Thyroid gland (tissue), 4 donors: ENCODE measurements at regions not wholly inside any gene's neighbourhood (a gene's known extent, or its start where the extent isn't known, plus 50 kb on each side); places are given as distances from the start of the nearest gene placed in this dataset.

Source experiments
- DNase-seq, 2 donors: peaks; one replicate each; pipeline ENCODE4 v3.0.0-alpha.2; 2019
- H3K27ac ChIP-seq, 3 donors: fragments of 200-600 bp; sonication (generic); 1 replicate in 2 of 3; 2 replicates in 1 of 3; pipeline ENCODE4 v1.5.1; 2016 to 2019; ENCODE audit warnings: mild to moderate bottlenecking in 1 of 3, moderate library complexity in 1 of 3
- H3K27me3 ChIP-seq: fragments of 200-600 bp; sonication (generic); one replicate; pipeline ENCODE4 v1.5.1; 2019
- H3K36me3 ChIP-seq, 2 donors: fragments of 200-600 bp; sonication (generic); one replicate each; pipeline ENCODE4 v1.5.1; 2016 to 2019
- H3K4me1 ChIP-seq, 2 donors: fragments of 200-600 bp; sonication (generic); one replicate each; pipeline ENCODE4 v1.5.1; 2017 to 2019
- H3K4me3 ChIP-seq, 3 donors: fragments of 200-600 bp; sonication (generic); replicated peaks in 1 of 3; 1 replicate in 2 of 3; 2 replicates in 1 of 3; pipeline ENCODE4 v1.5.1; 2016; ENCODE audit warnings: mild to moderate bottlenecking in 1 of 3
- H3K9me3 ChIP-seq: fragments of 200-600 bp; sonication (generic); one replicate; pipeline ENCODE4 v1.5.1; 2017
- POLR2A ChIP-seq, 2 donors: fragments of 450-650 bp; IDR thresholded peaks; one replicate each; pipeline ENCODE4 v1.6.1; 2017; ENCODE audit warnings: antibody characterized with exemption in 2 of 2, mild to moderate bottlenecking in 2 of 2, moderate library complexity in 1 of 2
- WGBS, 2 donors: methylation state at CpG; one replicate each; pipeline ENCODE4 v1.1.5; 2017; 5-methylcytosine and 5-hydroxymethylcytosine counted together
- intact Hi-C: fragments of 100-400 bp; cut with DNase I; formaldehyde crosslinking; loops from one replicate; pipeline ENCODE4 v1.15.1; 2023
- TF ChIP-seq, protein P1 (sequence below), 6 experiments: fragments of 200-600 bp in 3 of 6; fragments of 450-650 bp in 3 of 6; sonication (generic) in 3 of 6; IDR thresholded peaks; one replicate each; pipeline ENCODE4 v1.5.1; 2016 to 2019; ENCODE audit warnings: antibody characterized with exemption in 6 of 6, mild to moderate bottlenecking in 2 of 6, inconsistent platforms in 1 of 6, moderate library complexity in 1 of 6

DNA sequence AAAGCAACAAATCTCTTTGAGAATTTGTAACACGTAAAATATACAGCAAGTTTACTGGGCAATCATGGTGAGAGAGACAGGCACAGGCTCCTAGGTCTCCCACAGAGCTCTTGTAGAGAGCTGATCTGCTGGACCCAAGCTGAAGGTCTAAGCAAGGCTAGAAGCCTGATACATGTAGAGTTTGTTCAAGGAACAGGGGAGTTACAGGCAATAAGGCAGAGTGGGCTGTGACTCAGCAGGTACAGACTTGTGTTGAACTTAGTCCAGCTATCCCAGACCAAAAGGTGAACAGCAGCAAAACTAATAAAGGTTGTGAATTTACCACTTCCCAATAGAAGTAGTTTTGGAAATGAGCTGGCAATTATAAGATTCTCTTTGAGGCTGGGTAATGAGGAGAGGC lies 273.6 kb downstream of the GRIN2B start:
- Histone ChIP-seq H3K36me3 (no peaks in the 10 kb centered on the region), H3K27ac (no peak overlapping the region), H3K9me3 (no peaks in the 10 kb centered on the region), H3K4me1 (no peaks in the 10 kb centered on the region), H3K4me3 (no peak overlapping the region), H3K27me3 (no peaks in the 10 kb centered on the region)
- TF ChIP-seq, protein P1, sequence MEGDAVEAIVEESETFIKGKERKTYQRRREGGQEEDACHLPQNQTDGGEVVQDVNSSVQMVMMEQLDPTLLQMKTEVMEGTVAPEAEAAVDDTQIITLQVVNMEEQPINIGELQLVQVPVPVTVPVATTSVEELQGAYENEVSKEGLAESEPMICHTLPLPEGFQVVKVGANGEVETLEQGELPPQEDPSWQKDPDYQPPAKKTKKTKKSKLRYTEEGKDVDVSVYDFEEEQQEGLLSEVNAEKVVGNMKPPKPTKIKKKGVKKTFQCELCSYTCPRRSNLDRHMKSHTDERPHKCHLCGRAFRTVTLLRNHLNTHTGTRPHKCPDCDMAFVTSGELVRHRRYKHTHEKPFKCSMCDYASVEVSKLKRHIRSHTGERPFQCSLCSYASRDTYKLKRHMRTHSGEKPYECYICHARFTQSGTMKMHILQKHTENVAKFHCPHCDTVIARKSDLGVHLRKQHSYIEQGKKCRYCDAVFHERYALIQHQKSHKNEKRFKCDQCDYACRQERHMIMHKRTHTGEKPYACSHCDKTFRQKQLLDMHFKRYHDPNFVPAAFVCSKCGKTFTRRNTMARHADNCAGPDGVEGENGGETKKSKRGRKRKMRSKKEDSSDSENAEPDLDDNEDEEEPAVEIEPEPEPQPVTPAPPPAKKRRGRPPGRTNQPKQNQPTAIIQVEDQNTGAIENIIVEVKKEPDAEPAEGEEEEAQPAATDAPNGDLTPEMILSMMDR (IDR thresholded peaks at IDR 0.05), result no peak
- TF ChIP-seq POLR2A (IDR thresholded peaks at IDR 0.05), result no peak
- 91 to 97% methylated on average over 1 of the region's 1 CpG for WGBS, 2 donors
- intact Hi-C loops, result no loop called here
- no peak for DNase-seq

GRCh38 chr12:13702381-13702780 lies 279.0 kb downstream of the GRIN2B start:
- intact Hi-C loops, result no loop called here
- Histone ChIP-seq H3K36me3 (no peaks in the 10 kb centered on the region), H3K4me3 (no peak overlapping the region), H3K27ac (no peak overlapping the region), H3K9me3 (no peaks in the 10 kb centered on the region), H3K27me3 (no peaks in the 10 kb centered on the region), H3K4me1 (no peaks in the 10 kb centered on the region)
- WGBS, 2 donors, result 54 to 70% methylated on average over 5 of the region's 5 CpGs
- no peak for DNase-seq
- TF ChIP-seq, protein P1 (IDR thresholded peaks at IDR 0.05), result no peak
- TF ChIP-seq POLR2A (IDR thresholded peaks at IDR 0.05), result no peak

DNA sequence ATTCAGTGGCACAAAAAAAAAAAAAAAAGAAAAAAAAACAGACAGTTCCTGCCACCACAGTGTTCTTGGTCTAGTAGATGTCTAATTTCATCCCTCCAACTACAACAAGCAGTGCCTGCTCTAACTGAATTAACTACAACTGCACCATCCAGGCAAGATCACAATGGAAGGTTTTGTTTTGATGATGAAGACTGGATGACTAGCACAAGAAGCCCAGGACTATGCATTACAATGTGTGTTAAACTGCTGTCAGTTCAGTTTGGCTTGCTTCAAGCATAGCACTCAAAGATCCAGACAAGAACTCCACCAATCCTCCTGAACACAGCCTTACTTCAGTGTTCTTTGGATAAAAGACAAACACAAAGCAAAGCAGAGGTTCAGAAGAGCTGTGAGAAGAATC lies 279.9 kb downstream of the GRIN2B start:
- Histone ChIP-seq H3K27ac (no peak overlapping the region), H3K36me3 (no peaks in the 10 kb centered on the region), H3K9me3 (no peaks in the 10 kb centered on the region), H3K4me1 (no peaks in the 10 kb centered on the region), H3K4me3 (no peak overlapping the region), H3K27me3 (no peaks in the 10 kb centered on the region)
- DNase-seq, result no peak
- TF ChIP-seq, protein P1 (IDR thresholded peaks at IDR 0.05), result no peak
- no peak for TF ChIP-seq POLR2A (IDR thresholded peaks at IDR 0.05)
- intact Hi-C loops, result no loop called here

- Histone ChIP-seq H3K27ac (no peak overlapping the region), H3K4me1 (no peaks in the 10 kb centered on the region), H3K4me3 (no peak overlapping the region), H3K27me3 (no peaks in the 10 kb centered on the region), H3K9me3 (no peaks in the 10 kb centered on the region), H3K36me3 (no peaks in the 10 kb centered on the region)
- DNase-seq, result no peak
- intact Hi-C loops, result no loop called here
- WGBS, 2 donors, result 84 to 88% methylated on average over 11 of the region's 11 CpGs
- TF ChIP-seq, protein P1 (IDR thresholded peaks at IDR 0.05), result no peak
- no peak for TF ChIP-seq POLR2A (IDR thresholded peaks at IDR 0.05)
Measured at GRCh38 chr12:13697973-13698372, 283.4 kb downstream of the GRIN2B start.

- no peak for TF ChIP-seq POLR2A (IDR thresholded peaks at IDR 0.05)
- TF ChIP-seq, protein P1 (IDR thresholded peaks at IDR 0.05), result no peak
- Histone ChIP-seq H3K4me3 (no peak overlapping the region), H3K27me3 (no peaks in the 10 kb centered on the region), H3K9me3 (no peaks in the 10 kb centered on the region), H3K4me1 (no peaks in the 10 kb centered on the region), H3K36me3 (no peaks in the 10 kb centered on the region), H3K27ac (no peak overlapping the region)
- DNase-seq, result no peak
- whole genome bisulfite sequencing, 2 donors, result 90 to 97% methylated on average over 2 of the region's 2 CpGs
- intact Hi-C loops, result no loop called here
Measured at GRCh38 chr12:13695781-13696180, 285.6 kb downstream of the GRIN2B start.
